SK-N-SH (cell line): ENCODE measurements at regions not wholly inside any gene's neighbourhood (a gene's known extent, or its start where the extent isn't known, plus 50 kb on each side); places are given as distances from the start of the nearest gene placed in this dataset.

Experiments
- EP300 ChIP-seq, 2 experiments: IDR thresholded peaks; 2 replicates each; pipeline versions ENCODE4 v1.4.0 to v1.6.1; 2012; ENCODE audit warnings: borderline replicate concordance in 1 of 2, low read depth in 1 of 2, low read length in 1 of 2
- FOXM1 ChIP-seq: IDR thresholded peaks from 2 replicates; pipeline ENCODE4 v1.4.0; 2012; ENCODE audit warnings: low read depth, mild to moderate bottlenecking
- POLR2AphosphoS5 ChIP-seq: IDR thresholded peaks from 2 replicates; pipeline ENCODE4 v1.6.1; 2012; ENCODE audit warnings: low read depth, low read length
- RCOR1 ChIP-seq: fragments of 150-350 bp; IDR thresholded peaks from 2 replicates; pipeline ENCODE4 v1.6.1; 2017; ENCODE audit warnings: antibody characterized with exemption, low read length
- SMC3 ChIP-seq: IDR thresholded peaks from 2 replicates; pipeline ENCODE4 v1.6.1; 2012; ENCODE audit warnings: low read depth, low read length, improper control_type of control experiment
- TF ChIP-seq, protein P1 (sequence below): fragments of 200-600 bp; sonication (generic); IDR thresholded peaks from 2 replicates; pipeline ENCODE4 v1.6.1; 2017; ENCODE audit warnings: antibody characterized with exemption, mild to moderate bottlenecking, moderate library complexity
- TF ChIP-seq, protein P2 (sequence below): IDR thresholded peaks from 2 replicates; pipeline ENCODE4 v1.6.1; 2012; ENCODE audit warnings: mild to moderate bottlenecking, low read depth, low read length, moderate library complexity

DNA sequence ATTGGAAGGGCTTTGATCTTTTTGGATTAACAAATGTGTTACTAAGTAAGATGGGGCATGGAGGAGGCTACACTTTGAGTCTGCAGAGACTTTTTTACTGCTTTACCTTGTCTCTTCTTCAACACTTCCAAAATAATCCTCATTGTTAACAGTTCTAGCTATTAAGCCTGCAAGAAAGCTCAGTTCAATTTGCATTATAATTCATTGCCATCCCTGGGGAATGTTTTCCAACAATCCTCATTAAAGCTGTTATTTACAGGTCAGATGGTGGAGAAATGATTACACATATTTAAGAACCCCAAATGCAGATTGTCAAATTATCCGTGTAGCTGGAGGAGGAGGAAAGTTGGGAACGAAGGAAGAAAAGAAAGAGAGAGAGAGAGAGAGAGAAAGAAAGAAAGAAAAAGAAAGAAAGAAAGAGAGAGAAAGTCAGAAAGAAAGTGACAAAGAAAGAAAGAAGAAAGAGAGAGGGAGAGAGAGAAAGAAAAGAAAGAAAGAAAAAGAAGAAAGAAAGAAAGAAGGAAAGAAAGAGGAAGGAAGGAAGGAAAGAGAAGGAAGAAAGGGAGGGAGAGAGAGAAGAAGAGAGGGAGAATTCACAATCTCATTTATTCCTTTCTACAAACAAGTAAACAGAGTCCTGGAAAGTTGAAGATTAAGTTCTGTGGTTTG is 443.9 kb downstream of the INSC start:
- TF ChIP-seq EP300 (IDR thresholded peaks at IDR 0.05; ENCODE audit: borderline replicate concordance in 1 of 2, low read depth in 1 of 2, low read length in 1 of 2) (no peak), RCOR1 (no peak), POLR2AphosphoS5 (no peak), FOXM1 (no peak), SMC3 (no peak)
- TF ChIP-seq, protein P1, sequence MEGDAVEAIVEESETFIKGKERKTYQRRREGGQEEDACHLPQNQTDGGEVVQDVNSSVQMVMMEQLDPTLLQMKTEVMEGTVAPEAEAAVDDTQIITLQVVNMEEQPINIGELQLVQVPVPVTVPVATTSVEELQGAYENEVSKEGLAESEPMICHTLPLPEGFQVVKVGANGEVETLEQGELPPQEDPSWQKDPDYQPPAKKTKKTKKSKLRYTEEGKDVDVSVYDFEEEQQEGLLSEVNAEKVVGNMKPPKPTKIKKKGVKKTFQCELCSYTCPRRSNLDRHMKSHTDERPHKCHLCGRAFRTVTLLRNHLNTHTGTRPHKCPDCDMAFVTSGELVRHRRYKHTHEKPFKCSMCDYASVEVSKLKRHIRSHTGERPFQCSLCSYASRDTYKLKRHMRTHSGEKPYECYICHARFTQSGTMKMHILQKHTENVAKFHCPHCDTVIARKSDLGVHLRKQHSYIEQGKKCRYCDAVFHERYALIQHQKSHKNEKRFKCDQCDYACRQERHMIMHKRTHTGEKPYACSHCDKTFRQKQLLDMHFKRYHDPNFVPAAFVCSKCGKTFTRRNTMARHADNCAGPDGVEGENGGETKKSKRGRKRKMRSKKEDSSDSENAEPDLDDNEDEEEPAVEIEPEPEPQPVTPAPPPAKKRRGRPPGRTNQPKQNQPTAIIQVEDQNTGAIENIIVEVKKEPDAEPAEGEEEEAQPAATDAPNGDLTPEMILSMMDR: no peak
- TF ChIP-seq, protein P2, sequence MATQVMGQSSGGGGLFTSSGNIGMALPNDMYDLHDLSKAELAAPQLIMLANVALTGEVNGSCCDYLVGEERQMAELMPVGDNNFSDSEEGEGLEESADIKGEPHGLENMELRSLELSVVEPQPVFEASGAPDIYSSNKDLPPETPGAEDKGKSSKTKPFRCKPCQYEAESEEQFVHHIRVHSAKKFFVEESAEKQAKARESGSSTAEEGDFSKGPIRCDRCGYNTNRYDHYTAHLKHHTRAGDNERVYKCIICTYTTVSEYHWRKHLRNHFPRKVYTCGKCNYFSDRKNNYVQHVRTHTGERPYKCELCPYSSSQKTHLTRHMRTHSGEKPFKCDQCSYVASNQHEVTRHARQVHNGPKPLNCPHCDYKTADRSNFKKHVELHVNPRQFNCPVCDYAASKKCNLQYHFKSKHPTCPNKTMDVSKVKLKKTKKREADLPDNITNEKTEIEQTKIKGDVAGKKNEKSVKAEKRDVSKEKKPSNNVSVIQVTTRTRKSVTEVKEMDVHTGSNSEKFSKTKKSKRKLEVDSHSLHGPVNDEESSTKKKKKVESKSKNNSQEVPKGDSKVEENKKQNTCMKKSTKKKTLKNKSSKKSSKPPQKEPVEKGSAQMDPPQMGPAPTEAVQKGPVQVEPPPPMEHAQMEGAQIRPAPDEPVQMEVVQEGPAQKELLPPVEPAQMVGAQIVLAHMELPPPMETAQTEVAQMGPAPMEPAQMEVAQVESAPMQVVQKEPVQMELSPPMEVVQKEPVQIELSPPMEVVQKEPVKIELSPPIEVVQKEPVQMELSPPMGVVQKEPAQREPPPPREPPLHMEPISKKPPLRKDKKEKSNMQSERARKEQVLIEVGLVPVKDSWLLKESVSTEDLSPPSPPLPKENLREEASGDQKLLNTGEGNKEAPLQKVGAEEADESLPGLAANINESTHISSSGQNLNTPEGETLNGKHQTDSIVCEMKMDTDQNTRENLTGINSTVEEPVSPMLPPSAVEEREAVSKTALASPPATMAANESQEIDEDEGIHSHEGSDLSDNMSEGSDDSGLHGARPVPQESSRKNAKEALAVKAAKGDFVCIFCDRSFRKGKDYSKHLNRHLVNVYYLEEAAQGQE: no peak
